HG03521 (cell line): ENCODE measurements at regions not wholly inside any gene's neighbourhood (a gene's known extent, or its start where the extent isn't known, plus 50 kb on each side); places are given as distances from the start of the nearest gene placed in this dataset.

ENCODE experiments used
- ATAC-seq: cut with Tn5 transposase; IDR thresholded peaks from one replicate; pipeline ENCODE4 v1.9.1; 2021; ENCODE audit warnings: mild to moderate bottlenecking, moderate library complexity; ENCODE audit not compliant: unreplicated experiment

- ATAC-seq: no peak
Observed at GRCh38 chr13:61756031-61756430, 340.4 kb upstream of the PCDH20 start.

- no peak for ATAC-seq
Observed at GRCh38 chr13:61751039-61751438, 335.4 kb upstream of the PCDH20 start.

GRCh38 chr13:61738236-61738750 lies 322.6 kb upstream of the PCDH20 start:
- ATAC-seq: no peak

GRCh38 chr13:61734683-61735082 lies 319.0 kb upstream of the PCDH20 start:
- ATAC-seq: no peak

GRCh38 chr13:61728471-61728870 lies 312.8 kb upstream of the PCDH20 start:
- no peak for ATAC-seq

GRCh38 chr13:61727767-61728166 lies 312.1 kb upstream of the PCDH20 start:
- no peak for ATAC-seq

GRCh38 chr13:61725806-61726205 lies 310.2 kb upstream of the PCDH20 start:
- ATAC-seq: no peak

- ATAC-seq: no peak
Observed at GRCh38 chr13:61722119-61722518, 306.5 kb upstream of the PCDH20 start.

- ATAC-seq: no peak
Observed at GRCh38 chr13:61712621-61713020, 297.0 kb upstream of the PCDH20 start.

- ATAC-seq: no peak
Observed at GRCh38 chr13:61709258-61709657, 293.6 kb upstream of the PCDH20 start.

GRCh38 chr13:61706899-61707298 lies 291.2 kb upstream of the PCDH20 start:
- ATAC-seq: no peak

- ATAC-seq: no peak
Observed at GRCh38 chr13:61700620-61701019, 285.0 kb upstream of the PCDH20 start.

- ATAC-seq: no peak
Observed at GRCh38 chr13:61700181-61700580, 284.5 kb upstream of the PCDH20 start.

GRCh38 chr13:61696676-61697075 lies 281.0 kb upstream of the PCDH20 start:
- no peak for ATAC-seq

GRCh38 chr13:61695147-61695546 lies 279.5 kb upstream of the PCDH20 start:
- ATAC-seq: no peak

- ATAC-seq: no peak
Observed at GRCh38 chr13:61692691-61693090, 277.0 kb upstream of the PCDH20 start.

GRCh38 chr13:61685682-61686012 lies 270.0 kb upstream of the PCDH20 start:
- no peak for ATAC-seq

- ATAC-seq: no peak
Observed at GRCh38 chr13:61684976-61685681, 269.5 kb upstream of the PCDH20 start.

- ATAC-seq: no peak
Observed at GRCh38 chr13:61672756-61673155, 257.1 kb upstream of the PCDH20 start.

GRCh38 chr13:61670384-61671161 lies 254.9 kb upstream of the PCDH20 start:
- ATAC-seq: no peak

- ATAC-seq: no peak
Observed at GRCh38 chr13:61664801-61665705, 249.4 kb upstream of the PCDH20 start.
